GM12873 (cell line): ENCODE measurements at regions not wholly inside any gene's neighbourhood (a gene's known extent, or its start where the extent isn't known, plus 50 kb on each side); places are given as distances from the start of the nearest gene placed in this dataset.

Experiments
- CTCF ChIP-seq: IDR thresholded peaks from 2 replicates; pipeline ENCODE4 v1.5.1; 2012; ENCODE audit warnings: low read depth, mild to moderate bottlenecking, moderate library complexity, low read length, control low read depth; ENCODE audit not compliant: insufficient read depth; ENCODE audit errors: missing control alignments

- TF ChIP-seq CTCF, result peak; percentile 10
These were observed 386.6 kb downstream of the PCDH20 start for GRCh38 chr13:61029064-61029463.

- no peak for TF ChIP-seq CTCF
These were observed 391.6 kb downstream of the PCDH20 start for GRCh38 chr13:61024046-61024445.

DNA sequence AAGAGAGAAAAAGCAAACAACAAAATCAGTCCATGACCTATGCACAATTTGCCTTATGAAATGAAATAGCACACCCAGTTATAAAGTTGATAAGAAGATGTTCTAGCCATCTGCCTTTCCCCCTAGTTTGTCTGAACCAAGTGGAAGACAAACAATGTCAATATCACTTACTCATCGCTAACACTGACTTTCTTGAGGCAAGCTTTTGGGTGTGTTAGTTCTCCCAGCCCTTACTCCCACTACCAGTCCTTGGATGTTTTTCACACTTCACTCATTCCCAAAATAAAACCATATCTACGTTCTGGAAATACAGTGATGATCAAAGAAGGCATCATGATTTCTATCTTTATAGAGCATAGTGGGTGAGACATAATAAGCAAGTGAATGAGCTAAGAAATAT is 393.8 kb downstream of the PCDH20 start:
- no peak for TF ChIP-seq CTCF

- no peak for TF ChIP-seq CTCF
These were observed 401.9 kb downstream of the PCDH20 start for GRCh38 chr13:61013796-61014195.

DNA sequence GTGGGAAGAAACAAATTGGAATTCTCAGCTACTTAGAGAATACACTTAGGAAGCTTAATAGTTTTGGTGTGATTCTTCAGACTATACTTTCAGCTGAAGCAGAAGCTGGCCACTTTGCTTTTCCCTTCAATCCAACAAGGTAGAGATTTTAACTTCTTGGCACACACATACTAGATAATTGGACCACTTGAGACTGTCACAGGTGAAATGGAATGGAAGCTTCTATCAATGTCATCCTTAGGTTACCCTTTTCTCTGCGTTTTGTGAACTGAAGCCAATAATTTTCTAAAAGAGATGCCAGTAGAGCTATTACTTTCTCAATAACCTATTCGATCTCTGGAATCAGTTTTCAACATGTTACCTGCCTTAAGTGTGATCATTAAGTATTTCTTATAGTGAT is 405.3 kb downstream of the PCDH20 start:
- no peak for TF ChIP-seq CTCF

DNA sequence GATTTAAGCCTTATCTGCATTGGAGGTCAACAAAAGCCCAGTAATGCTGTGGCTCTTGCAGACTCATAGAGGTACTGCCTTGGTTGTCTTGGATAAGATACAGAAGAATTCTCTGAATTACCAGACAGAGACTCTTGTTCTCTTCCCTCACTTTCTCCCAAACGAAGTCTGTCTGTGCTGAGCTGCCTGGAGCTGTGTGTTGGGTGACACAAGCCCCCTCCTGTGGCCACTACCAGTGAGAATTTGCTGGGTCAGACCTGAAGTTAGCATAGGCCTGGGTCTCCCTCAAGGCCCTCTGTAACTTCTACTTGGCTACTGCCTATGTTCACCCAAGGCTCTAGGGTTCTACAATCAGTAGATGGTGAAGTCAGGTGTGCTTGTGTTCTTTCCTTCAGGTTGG is 413.0 kb downstream of the PCDH20 start:
- TF ChIP-seq CTCF, result no peak

GRCh38 chr13:60990032-60990733 is 425.5 kb downstream of the PCDH20 start:
- no peak for TF ChIP-seq CTCF
